Glomerular visceral epithelial cell (primary cell): ENCODE measurements at regions not wholly inside any gene's neighbourhood (a gene's known extent, or its start where the extent isn't known, plus 50 kb on each side); places are given as distances from the start of the nearest gene placed in this dataset.

Source experiments
- DNase-seq: peaks from one replicate; pipeline ENCODE4 v3.0.0-alpha.2; 2016; ENCODE audit errors: extremely low spot score

DNA sequence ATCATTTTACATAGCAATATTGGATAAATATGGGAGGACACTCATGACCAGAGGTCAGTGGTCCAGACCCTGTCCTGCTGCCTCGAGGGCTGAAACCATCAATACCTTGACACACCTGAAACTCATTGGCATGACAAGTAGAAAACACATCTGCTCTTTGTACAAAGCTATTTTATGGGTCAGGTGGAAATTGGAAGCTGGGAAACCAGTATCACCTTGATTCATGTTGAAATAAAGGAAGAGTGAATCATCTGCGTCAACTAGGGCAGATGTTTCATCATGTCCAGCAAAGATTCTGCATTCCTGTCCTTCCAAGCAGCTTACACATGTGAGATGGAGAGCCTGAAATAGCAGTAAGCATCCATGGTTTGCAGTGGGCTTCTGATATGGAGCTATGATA lies 80.0 kb upstream of the ERBB4 start:
- DNase-seq, result no peak

DNA sequence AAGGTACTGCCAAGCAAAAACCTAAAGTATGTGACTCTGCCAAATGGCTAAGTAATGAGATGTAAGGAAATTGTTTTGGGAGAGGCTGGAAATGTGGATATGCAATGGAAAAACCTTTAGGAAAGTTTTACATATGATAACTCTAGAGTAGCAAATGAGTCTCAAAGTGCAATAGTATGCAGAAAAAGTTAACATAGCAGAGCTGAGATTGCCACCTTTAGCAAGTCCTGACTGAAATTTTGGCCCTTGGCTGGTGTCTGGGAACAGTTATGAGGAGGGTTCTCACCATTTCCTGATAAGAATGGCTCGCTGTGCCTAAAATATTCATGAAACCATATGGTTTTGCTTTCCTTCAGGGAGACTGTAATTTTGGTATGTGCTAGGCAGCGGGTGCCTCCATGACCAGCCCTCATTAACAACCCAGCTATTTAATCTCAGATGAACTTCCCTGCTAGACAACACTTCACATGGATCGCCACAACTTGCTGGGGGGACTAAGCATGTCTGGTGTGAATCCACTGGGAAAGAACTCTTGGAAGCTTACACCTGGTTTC lies 72.3 kb upstream of the ERBB4 start:
- DNase-seq, result no peak

DNA sequence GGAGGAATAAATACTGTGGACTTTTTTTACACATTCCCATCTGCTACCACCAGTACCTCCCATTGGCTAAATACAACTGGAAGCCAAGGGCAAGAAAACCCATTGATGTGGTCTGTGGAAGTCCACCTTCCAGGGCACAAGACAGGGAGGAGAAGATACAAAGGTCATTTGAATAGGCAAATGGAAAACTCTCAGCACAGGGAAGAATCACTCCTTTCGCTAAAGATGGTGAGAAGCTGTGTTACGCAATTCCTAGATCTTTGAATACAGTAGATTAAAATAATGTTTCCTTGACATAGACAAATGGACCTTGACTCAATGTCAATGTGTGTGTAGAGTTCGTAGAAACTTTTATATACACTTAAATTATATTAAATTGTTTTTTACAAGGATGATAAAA lies 70.9 kb upstream of the ERBB4 start:
- DNase-seq, result no peak

DNA sequence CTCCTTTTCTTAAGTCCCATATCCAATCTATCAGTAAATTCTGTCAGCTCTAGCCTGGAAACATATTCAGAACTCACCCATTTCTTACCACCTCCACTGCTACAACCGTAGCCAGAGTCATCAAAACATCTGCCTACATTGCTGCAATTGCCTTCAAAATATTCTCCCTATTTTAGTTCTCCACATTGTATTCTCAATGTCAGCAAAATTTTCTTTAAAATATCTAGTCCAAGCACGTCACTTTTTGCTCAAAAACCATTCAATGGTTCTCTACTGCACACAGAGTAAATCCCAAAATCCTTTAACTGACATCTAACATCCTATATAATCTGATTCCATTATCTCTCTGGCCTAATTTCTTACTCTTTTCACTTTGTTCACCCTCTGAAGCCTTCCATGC lies 68.5 kb upstream of the ERBB4 start:
- no peak for DNase-seq

DNA sequence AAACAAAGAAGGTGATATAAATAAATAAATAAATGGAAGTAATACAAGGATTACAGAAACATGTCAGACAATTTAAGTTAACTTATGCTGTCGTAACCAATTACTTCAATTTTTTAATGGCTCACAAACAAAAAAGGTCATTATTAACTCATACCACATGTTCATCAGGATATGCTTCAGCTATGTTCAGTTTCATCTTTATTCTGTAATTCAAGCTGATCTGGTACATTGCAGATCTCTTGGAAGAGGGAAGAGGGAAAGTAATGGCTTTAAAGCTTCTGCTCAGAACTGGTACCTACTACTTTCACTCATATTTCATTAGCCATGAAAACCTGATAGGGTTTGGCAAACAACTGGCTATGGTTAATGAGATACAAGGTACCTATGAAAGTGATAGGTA lies 67.6 kb upstream of the ERBB4 start:
- no peak for DNase-seq

DNA sequence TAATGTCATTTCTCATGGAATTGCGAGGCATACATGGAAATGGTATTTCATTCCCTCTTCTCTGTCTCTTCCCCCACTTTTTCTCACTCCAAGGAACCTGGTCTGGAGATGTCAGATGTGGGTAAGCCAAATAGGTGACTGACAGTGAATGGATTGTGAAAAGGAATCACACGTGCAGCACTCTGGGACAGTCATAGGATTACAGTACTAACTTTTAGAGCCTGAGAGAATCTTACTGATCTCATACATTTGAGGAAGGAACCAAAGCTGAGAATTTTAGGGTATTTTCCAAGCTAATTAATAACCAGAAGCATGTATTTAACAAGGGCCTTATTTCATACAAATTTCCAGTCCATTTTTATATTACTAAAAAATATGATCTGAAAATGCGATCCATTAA lies 58.1 kb upstream of the ERBB4 start:
- DNase-seq, result no peak

DNA sequence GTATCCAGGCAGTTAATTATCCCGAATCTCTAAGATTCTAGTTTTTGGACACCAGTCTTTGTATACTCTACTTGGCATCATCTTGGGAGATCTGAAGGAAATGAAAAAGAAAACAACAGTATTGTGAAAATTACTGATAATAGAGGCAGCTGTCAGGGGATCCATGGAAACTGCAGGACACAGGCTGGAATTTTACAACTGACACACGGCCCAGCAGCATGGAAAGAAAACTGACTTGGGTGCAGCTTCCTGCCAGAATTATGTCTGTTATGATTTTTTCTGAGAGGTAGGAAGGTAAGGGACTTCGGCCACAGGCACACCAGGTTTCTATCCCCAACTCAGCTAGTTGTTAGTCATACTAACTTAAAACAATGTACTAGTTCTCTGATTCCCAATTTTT lies 57.7 kb upstream of the ERBB4 start:
- no peak for DNase-seq

DNA sequence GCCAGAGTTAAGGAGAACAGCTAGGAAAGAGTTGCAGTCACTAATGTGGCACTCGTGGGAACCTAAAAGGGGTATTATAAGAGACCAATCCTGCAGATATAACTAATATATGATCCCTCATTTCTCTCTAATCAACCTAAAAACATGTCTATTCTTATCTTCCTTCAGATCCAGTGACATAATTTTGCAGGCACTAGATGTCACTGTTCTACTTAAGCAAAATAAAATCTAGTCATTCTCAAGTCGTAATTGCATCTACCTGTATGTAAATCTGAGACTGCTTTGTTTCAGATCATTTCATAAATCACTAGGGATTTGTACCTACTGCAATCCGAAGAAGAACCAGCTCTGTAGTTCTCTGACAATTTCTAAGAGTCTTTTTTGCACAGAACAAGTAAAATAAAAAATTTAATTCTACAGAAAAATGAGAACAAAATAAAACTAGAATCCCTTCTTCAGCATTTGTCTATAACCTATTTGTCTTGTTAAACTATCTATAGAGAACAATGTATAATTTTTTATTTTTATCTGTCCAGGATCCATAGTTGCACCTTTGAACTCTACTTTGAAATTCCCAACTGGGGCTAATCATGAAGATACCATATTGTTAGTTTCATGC lies 56.5 kb upstream of the ERBB4 start:
- peak; percentile 19 for DNase-seq

DNA sequence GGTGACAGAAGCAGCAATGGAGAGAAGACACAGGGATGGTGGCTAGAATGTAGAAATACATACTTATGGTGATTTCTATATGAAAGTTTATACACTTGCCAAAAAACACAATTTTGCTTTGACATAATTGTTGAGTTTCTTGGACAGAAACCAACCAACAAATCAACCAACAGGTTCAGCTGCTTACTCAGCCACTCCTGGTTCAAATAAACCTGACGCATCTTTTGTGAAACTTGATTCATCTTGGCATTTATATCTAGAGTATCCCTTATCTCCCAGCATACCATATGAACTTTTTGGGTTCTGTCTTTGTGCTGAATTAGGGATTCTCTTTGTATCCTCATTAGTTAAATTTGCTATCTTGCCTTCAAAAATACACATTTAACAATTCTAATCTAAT lies 54.1 kb upstream of the ERBB4 start:
- DNase-seq, result no peak
